ENCODE measurements at regions not wholly inside any gene's neighbourhood (a gene's known extent, or its start where the extent isn't known, plus 50 kb on each side); places are given as distances from the start of the nearest gene placed in this dataset.

GRCh38 chr17:56031636-56032035 is 121.6 kb upstream of the ANKFN1 start:
- no peak for TF ChIP-seq CTCF (IDR thresholded peaks at IDR 0.05)
- TF ChIP-seq POLR2A (IDR thresholded peaks at IDR 0.05): no peak

Measured in testis (tissue), 2 donors.